Ectodermal cell (in vitro differentiated cells): ENCODE measurements at regions not wholly inside any gene's neighbourhood (a gene's known extent, or its start where the extent isn't known, plus 50 kb on each side); places are given as distances from the start of the nearest gene placed in this dataset.

Experiments
- H3K27ac ChIP-seq: 2 replicates; pipeline ENCODE4 v1.7.0; 2013; ENCODE audit warnings: mild to moderate bottlenecking, low read depth, low read length; ENCODE audit not compliant: insufficient read depth, poor library complexity, severe bottlenecking
- H3K27me3 ChIP-seq: 2 replicates; pipeline ENCODE4 v1.7.0; 2013; ENCODE audit warnings: mild to moderate bottlenecking, low read length; ENCODE audit not compliant: insufficient read depth, control insufficient read depth, poor library complexity, severe bottlenecking
- H3K36me3 ChIP-seq: one replicate; pipeline ENCODE4 v1.7.0; 2013; ENCODE audit warnings: low read length; ENCODE audit not compliant: control insufficient read depth, insufficient read depth
- H3K4me1 ChIP-seq: one replicate; pipeline ENCODE4 v1.7.0; 2013; ENCODE audit warnings: low read length; ENCODE audit not compliant: control insufficient read depth, insufficient read depth
- H3K4me3 ChIP-seq: 2 replicates; pipeline ENCODE4 v1.7.0; 2013; ENCODE audit warnings: low read depth, low read length, control low read depth; ENCODE audit not compliant: insufficient read depth
- H3K9me3 ChIP-seq: 2 replicates; pipeline ENCODE4 v1.7.0; 2013; ENCODE audit warnings: mild to moderate bottlenecking, low read length, moderate library complexity; ENCODE audit not compliant: control insufficient read depth
- WGBS, 2 experiments: methylation state at CpG; one replicate each; pipeline ENCODE4 v1.1.7; 2013; ENCODE audit warnings: missing lambda C conversion rate in 2 of 2; 5-methylcytosine and 5-hydroxymethylcytosine counted together

- 81 to 83% methylated on average over 2 of the region's 2 CpGs for WGBS, 2 experiments
- H3K27me3 ChIP-seq = no peaks in the 10 kb centered on the region
Observed at GRCh38 chr12:45660330-45660729, 69.2 kb upstream of the ARID2 start.

GRCh38 chr12:45663455-45663854 lies 66.1 kb upstream of the ARID2 start:
- no peak overlapping the region for H3K4me3 ChIP-seq
- no peaks in the 10 kb centered on the region for H3K36me3 ChIP-seq
- WGBS, 2 experiments = 35 to 36% methylated on average over 2 of the region's 2 CpGs
- peaks cover under 1% of the 10 kb centered on the region for H3K4me1 ChIP-seq
- no peaks in the 10 kb centered on the region for H3K9me3 ChIP-seq
- H3K27ac ChIP-seq = no peak overlapping the region
- no peaks in the 10 kb centered on the region for H3K27me3 ChIP-seq

More at GRCh38 chr12:45660330-45660729, 69.2 kb upstream of the ARID2 start:
- H3K27ac ChIP-seq = no peak overlapping the region
- no peak overlapping the region for H3K4me3 ChIP-seq
- no peaks in the 10 kb centered on the region for H3K36me3 ChIP-seq
- no peaks in the 10 kb centered on the region for H3K4me1 ChIP-seq
- no peaks in the 10 kb centered on the region for H3K9me3 ChIP-seq

GRCh38 chr12:45665941-45666340 lies 63.6 kb upstream of the ARID2 start:
- Histone ChIP-seq H3K4me1 (peaks cover 5% of the 10 kb centered on the region), H3K27me3 (no peaks in the 10 kb centered on the region), H3K27ac (no peak overlapping the region), H3K4me3 (no peak overlapping the region), H3K9me3 (no peaks in the 10 kb centered on the region), H3K36me3 (no peaks in the 10 kb centered on the region)
- 89% methylated on average over 1 of the region's 1 CpG; no CpG with 5 or more reads in 1 of the 2 experiments for WGBS, 2 experiments

GRCh38 chr12:45666396-45666795 lies 63.1 kb upstream of the ARID2 start:
- Histone ChIP-seq H3K4me3 (no peak overlapping the region), H3K4me1 (peaks cover 5% of the 10 kb centered on the region), H3K27me3 (no peaks in the 10 kb centered on the region)

GRCh38 chr12:45666816-45667215 lies 62.7 kb upstream of the ARID2 start:
- WGBS, 2 experiments = 92 to 94% methylated on average over 2 of the region's 2 CpGs
- peaks cover 5% of the 10 kb centered on the region for H3K4me1 ChIP-seq
- H3K36me3 ChIP-seq = no peaks in the 10 kb centered on the region
- H3K4me3 ChIP-seq = no peak overlapping the region
- no peaks in the 10 kb centered on the region for H3K9me3 ChIP-seq
- H3K27ac ChIP-seq = no peak overlapping the region
- H3K27me3 ChIP-seq = no peaks in the 10 kb centered on the region

More at GRCh38 chr12:45666396-45666795, 63.1 kb upstream of the ARID2 start:
- H3K9me3 ChIP-seq = no peaks in the 10 kb centered on the region
- WGBS, 2 experiments = 93 to 96% methylated on average over 3 of the region's 3 CpGs
- no peaks in the 10 kb centered on the region for H3K36me3 ChIP-seq
- no peak overlapping the region for H3K27ac ChIP-seq

GRCh38 chr12:45667761-45668160 lies 61.7 kb upstream of the ARID2 start:
- H3K27ac ChIP-seq = no peak overlapping the region
- H3K9me3 ChIP-seq = no peaks in the 10 kb centered on the region
- no peaks in the 10 kb centered on the region for H3K27me3 ChIP-seq
- H3K4me1 ChIP-seq = peaks cover 5% of the 10 kb centered on the region
- no peaks in the 10 kb centered on the region for H3K36me3 ChIP-seq
- H3K4me3 ChIP-seq = no peak overlapping the region
- 90 to 96% methylated on average over 2 of the region's 2 CpGs for WGBS, 2 experiments

GRCh38 chr12:45668641-45669040 lies 60.9 kb upstream of the ARID2 start:
- Histone ChIP-seq H3K9me3 (no peaks in the 10 kb centered on the region), H3K36me3 (no peaks in the 10 kb centered on the region), H3K27ac (no peak overlapping the region), H3K4me3 (no peak overlapping the region), H3K27me3 (no peaks in the 10 kb centered on the region), H3K4me1 (peaks cover 5% of the 10 kb centered on the region)
- WGBS, 2 experiments = 64 to 83% methylated on average over 1 of the region's 1 CpG

- Histone ChIP-seq H3K27ac (no peak overlapping the region), H3K27me3 (no peaks in the 10 kb centered on the region), H3K4me3 (no peak overlapping the region), H3K9me3 (no peaks in the 10 kb centered on the region), H3K36me3 (no peaks in the 10 kb centered on the region), H3K4me1 (peaks cover 5% of the 10 kb centered on the region)
- WGBS, 2 experiments = 100% methylated on average over 1 of the region's 1 CpG; no CpG with 5 or more reads in 1 of the 2 experiments
Observed at GRCh38 chr12:45669093-45669492, 60.4 kb upstream of the ARID2 start.

- H3K9me3 ChIP-seq = no peaks in the 10 kb centered on the region
- 92 to 93% methylated on average over 2 of the region's 2 CpGs for WGBS, 2 experiments
- H3K4me3 ChIP-seq = no peak overlapping the region
- H3K27ac ChIP-seq = no peak overlapping the region
- no peaks in the 10 kb centered on the region for H3K36me3 ChIP-seq
- peaks cover 5% of the 10 kb centered on the region for H3K4me1 ChIP-seq
- H3K27me3 ChIP-seq = no peaks in the 10 kb centered on the region
Observed at GRCh38 chr12:45669792-45670191, 59.7 kb upstream of the ARID2 start.

GRCh38 chr12:45670346-45671065 lies 59.0 kb upstream of the ARID2 start:
- Histone ChIP-seq H3K27me3 (no peaks in the 10 kb centered on the region), H3K27ac (no peak overlapping the region), H3K4me1 (peaks cover 5% of the 10 kb centered on the region), H3K4me3 (no peak overlapping the region), H3K9me3 (no peaks in the 10 kb centered on the region), H3K36me3 (no peaks in the 10 kb centered on the region)
- WGBS, 2 experiments = 92% methylated on average over 3 of the region's 5 CpGs
